T-helper 2 cell treated with Interferon-gamma antibody and Interleukin-4, amounts not matched to agents 100 ng/mL and 5 ng/mL, for 36 hours (primary cell): ENCODE measurements at regions not wholly inside any gene's neighbourhood (a gene's known extent, or its start where the extent isn't known, plus 50 kb on each side); places are given as distances from the start of the nearest gene placed in this dataset.

ENCODE experiments used
- intact Hi-C: fragments of 100-400 bp; cut with micrococcal nuclease; formaldehyde crosslinking; loops from one replicate; pipeline ENCODE4 v1.15.1; 2023

DNA sequence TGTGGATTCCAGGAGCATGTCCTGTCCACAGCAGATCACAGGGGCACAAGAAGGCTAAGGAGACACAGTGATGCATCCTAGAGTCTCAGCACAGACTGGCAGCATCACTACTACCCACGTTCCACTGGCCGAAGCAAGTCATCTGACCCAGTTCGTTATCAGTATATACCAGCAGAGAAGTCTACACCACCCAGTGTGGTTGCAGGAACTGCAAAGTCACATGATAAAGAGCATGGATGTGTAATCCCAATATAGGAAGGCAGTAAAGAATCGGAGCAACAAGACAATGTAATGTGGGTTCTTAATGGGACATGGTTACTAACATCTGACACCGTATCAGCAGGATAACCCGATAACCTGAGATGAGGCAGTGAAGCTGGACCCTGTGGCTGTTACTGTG, 246.6 kb downstream of the RRAGC start:
- intact Hi-C loops, result no loop called here

DNA sequence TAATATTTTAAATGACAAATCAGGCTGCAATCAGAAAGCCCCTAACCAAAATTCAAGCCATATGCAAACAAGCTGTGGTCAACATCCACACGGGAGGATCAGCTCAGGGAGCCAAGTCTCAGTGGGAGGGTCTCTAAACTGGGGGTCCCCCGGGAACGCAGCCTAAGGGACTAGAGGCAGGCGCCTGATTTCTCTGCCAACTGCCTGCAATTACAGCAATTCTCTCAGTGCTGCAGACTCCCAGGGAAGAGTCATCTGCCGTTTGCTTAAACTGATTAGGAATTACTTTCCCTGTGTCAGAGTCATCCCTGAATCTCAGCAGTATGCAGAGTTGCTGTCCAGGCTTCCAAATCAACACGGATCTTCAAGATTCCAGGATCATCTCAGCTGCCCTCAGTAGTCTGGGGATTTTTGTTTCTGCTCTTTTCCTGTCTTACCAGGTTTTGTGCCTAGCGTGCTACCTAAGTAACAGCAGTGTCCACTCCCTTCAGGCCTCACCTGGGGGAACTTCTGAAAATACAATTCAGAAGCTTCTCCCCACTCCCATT, 247.8 kb downstream of the RRAGC start:
- intact Hi-C loops, result no loop called here

DNA sequence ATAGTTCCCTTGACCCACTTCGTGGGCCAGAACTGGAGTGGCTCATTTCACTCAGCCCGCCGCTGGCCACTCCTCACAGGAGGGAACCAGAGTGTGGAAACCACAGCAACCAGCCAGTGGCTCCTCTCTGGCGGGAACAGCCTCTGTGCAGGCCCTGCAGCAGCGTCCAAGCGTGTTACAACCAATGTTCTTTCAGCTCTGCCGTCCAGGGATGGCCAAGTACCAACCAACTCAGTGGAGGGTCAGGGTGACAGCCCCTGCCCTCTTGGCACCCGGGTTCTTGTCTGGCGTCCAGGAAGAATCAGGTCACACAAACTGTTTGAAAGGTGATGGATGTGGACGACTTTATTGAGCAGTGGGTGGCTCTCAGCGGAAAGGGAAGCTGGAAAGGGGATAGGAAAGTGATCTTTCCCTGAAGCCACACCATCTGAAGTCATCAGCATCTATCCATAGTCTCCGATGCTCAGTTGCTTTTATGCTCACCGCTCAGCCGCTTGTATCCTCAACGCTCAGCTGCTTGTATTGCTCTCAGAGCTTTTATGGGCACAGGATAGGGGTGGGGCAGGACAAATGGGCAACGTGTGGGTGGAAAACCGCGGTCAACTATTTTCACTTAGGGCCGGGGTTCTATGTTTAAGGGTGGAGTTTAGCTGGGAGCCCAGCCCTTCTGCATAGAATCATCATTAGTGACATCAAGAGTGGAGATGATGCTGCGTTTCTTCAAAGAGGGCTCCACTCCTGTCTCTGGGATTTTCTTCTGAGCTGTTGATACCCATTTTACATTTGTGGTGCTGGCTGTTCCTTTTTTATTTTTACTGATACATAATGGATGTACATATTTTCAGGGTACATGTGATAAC, 250.2 kb downstream of the RRAGC start:
- intact Hi-C loops, result no loop called here

DNA sequence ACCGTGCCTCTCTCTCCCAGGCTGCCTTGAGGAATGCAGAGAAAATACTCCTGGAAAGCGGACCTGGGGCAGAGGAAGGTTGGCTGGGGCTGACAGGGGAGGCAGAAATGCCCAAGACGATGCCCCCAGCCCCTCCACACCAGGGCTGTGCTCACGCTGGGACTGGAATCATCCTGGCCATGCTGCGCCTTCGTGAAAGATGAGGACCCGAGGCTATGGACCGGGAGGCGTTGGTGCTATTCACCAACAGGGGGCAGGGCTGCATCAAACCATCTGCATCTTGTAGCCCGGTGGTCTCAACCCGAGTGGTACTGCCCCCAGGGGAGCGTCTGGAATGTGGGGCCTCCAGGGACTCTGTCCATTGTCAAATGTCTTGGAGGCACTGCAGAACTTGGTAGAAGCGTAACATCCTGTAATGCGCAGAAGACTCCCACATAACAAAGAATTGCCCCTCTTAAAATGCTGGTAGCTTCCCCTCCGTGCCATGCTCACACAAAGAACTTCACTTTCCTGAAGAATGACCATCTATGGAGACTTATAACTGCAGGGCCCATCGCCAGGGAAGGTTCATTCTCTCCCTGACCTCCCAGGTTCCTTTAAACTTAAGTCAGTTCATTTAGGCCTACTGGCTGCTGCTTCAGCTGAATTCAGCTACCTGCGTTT, 251.2 kb downstream of the RRAGC start:
- intact Hi-C loops, result no loop called here

DNA sequence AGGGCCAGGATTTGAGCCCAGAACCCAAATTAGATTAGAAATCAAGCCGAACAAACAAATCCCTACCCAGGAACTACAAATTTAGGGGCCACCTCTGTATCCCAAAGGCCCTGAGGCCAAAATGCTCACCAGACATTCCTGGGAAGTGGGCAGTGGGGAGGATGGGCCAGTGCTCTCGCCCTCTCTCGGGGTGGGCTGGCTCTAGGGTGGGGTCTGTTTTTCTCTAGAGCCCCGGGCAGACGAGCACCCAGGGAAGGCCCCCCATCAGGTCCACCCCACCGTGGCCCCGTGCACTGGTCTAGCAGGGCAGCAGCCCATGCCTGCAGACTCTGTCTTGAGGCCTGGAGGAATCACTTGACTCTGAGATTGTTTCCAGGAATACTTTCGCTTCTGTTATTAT, 252.0 kb downstream of the RRAGC start:
- intact Hi-C loops, result no loop called here

DNA sequence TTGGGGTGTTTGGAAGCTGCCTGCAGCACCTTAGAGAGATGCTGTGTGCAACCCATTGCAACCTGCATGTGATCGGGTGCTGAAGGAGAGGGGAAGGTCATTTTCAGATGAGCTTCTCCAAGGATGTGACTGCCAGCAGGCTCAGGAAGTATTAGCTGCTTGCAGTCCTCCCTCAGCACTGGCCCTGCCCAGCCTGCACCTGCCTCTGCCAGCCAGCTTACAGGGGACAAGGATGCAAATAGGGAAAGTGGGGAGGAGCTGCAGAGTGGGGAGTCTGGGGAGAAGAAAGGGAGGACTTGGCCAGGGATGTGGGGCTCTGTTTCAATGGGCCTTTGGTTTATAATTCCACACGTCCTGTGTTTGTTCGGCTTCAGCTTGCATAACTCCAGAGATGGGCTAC, 254.5 kb downstream of the RRAGC start:
- intact Hi-C loops, result no loop called here

DNA sequence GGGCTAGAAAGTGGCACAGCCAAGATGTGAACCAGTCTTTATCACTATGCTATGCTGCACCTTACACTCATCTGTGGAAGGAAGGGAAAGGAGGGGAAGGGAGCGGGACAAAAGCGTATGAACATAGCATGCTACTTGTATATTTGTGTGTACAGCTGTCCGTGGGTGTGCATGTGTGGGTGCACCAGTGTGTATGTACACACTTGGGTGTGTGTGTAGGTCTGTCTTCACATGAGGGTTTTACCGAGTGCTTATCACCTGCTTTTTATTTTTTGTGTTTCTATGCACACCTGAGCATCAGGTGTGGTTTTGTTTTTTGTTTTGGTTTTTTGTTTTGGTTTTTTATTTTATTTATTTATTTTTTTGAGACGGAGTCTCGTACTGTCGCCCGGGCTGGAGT, 255.7 kb downstream of the RRAGC start:
- intact Hi-C loops, result no loop called here

DNA sequence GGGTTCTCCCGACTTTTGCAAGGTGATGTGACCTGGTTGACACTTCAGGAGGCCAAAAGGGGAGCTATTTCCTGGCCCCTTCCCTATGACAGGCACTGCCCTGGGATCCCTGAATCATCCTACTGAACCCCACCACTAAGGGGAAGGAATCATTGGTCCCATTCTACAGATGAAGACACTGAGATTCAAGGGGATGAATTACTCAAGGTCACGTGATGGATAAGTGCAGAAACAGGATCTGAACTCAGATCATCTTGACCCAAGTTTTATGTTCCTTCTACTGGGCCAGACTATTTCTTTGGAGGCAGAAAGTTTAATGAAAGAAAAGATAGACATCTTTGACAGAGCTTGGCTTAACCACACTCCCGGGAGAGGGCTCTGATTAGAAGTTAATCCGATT, 258.7 kb downstream of the RRAGC start:
- intact Hi-C loops, result no loop called here

DNA sequence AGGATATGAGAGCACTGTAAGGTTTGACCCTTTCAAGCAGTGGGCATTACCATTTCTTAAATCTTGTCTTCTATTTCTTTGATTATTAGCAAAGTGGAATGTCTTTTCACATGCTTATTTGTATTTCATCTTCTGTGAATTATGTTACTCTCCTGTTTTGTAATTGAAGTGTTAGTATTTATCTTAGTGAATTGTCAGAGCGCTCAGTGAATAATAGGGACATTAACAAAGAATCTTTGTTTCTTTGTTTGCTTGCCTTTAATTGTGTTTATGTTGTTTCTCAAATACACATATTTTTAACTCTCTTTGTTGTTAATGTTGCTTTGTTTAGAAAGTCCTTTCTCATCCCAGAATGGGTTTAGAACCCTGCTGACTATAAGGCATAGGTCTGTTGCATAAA, 259.3 kb downstream of the RRAGC start:
- intact Hi-C loops, result no loop called here

DNA sequence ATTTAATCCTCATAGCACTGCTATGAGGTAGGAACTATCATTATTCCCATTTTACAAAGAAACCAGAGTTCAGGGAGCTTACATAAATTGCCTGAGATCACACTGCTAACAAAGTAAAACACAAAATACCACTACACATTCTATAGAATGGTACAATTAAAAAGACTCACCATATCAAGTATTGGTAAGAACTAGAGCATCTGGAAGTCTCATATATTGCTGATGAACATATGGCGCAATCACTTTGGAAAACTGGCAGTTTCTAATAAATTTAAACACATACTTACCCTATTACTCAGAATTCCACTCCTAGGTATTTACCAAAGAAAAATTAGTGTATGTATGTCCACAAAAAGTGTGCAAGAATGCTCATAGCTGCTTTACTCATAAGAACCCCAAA, 261.5 kb downstream of the RRAGC start:
- intact Hi-C loops, result no loop called here

DNA sequence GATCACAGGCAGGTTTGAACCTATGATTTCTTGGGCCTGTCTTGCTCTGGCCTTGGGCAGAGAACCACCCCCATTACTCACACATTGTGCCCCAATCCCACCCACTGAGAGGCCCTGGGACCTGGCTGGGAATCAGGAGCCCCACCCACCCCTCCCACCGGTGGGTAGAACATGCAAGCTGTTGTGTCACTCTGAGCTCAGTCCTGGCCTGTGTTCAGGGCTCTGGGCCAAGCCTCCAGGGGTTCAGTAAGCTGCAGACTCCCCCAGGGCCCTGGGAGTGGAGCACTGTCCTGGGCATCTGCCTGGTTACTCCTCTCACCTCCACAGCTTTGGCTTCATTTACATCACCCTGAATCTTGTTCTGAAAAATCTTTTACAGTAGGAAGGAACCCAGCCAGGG, 270.5 kb downstream of the RRAGC start:
- intact Hi-C loops, result loop anchor here (5.0 to 10.0 kb wide), 4 partner anchors 64 to 562 kb away; no protein-coding TSS in a partner anchor

DNA sequence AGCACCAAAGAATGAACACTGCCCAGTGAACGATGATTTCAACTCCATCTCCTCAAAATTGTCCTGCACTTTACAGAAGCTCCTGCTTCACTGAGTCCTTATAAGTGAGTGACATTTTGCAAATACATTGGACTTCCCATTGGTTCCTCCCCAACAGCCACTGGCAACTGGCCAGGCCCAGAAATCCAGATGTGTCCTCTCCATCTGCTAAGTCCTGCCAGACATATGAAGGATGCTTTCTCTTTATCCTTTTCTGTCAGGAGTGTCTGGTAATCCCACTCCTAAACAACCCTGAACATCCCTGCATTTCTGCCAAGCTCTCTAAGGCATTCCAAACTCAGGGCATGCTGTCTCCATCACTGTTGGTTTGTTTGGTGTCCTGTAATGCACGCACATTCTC, 271.8 kb downstream of the RRAGC start:
- intact Hi-C loops, result loop anchor here (5.0 to 10.0 kb wide), 4 partner anchors 63 to 560 kb away; no protein-coding TSS in a partner anchor

DNA sequence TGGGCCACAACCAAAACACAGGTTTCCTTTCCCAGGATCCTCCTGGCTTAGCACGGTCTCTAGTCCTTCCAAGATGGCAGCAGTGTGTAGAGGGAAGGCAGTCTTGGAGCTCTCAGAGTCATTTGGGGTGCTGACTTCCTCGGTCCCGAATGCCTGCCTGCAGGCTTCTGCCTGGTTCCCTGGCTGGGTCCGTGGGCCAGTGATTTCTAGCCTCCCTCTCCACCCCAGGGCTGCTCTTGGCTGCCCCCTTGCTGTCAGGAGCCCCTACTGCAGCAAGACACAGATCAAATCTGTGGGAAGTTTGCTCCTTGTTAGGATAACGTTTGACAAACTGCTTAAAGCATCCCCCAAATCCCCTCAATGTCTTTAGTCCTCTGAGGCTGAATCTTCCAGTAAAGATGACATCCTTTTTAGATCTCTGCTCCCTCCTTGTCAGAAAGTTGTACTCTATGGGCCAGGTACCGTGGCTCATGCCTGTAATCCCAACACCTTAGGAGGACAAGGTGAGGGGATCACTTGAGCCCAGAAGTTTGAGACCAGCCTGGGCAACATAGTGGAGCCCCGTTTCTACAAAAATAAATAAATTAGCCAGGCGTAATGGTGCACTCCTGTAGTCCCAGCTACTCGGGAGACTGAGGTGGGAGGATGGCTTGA, 272.5 kb downstream of the RRAGC start:
- intact Hi-C loops, result loop anchor here (5.0 to 10.0 kb wide), 4 partner anchors 62 to 560 kb away; no protein-coding TSS in a partner anchor

DNA sequence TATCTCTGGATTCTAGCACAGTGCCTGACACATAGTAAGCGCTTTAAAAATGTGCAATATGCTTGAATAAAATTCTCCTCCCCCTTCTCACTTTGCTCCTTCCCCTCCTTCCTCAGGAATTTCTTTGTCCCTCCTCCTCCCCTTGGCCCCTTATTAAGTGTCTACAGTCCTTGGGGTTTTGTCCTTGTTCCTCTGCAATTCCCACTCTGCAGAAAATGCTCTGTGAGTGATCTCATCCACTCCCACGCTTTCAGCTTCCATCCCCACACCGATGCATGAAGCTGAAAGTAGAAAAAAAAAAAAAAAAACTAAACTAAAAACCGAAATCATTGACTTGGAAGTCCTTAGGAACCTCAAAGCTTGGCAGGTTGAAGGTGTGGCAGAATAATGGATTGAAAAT, 273.6 kb downstream of the RRAGC start:
- intact Hi-C loops, result loop anchor here (5.0 to 10.0 kb wide), 4 partner anchors 61 to 559 kb away; no protein-coding TSS in a partner anchor

DNA sequence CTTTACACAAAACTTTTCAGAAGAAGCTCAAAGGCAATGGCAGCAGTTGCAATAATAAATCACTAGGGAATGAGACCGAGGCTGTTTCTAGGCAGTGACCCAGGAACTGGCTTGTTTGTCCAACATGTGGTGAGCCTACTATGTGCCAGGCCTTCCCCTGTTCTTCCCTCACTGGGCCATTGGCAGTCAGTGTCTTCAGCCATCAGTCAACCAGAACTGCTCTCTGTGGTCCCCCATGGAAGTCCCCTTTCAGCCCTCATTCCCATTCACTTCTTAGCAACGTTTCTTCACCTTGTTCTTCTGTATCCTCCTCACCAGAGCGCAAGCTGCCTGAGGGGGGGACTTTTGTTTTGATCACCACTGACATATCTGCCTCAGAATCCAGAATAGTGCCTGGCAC, 274.1 kb downstream of the RRAGC start:
- intact Hi-C loops, result loop anchor here (5.0 to 10.0 kb wide), 4 partner anchors 61 to 558 kb away; no protein-coding TSS in a partner anchor

DNA sequence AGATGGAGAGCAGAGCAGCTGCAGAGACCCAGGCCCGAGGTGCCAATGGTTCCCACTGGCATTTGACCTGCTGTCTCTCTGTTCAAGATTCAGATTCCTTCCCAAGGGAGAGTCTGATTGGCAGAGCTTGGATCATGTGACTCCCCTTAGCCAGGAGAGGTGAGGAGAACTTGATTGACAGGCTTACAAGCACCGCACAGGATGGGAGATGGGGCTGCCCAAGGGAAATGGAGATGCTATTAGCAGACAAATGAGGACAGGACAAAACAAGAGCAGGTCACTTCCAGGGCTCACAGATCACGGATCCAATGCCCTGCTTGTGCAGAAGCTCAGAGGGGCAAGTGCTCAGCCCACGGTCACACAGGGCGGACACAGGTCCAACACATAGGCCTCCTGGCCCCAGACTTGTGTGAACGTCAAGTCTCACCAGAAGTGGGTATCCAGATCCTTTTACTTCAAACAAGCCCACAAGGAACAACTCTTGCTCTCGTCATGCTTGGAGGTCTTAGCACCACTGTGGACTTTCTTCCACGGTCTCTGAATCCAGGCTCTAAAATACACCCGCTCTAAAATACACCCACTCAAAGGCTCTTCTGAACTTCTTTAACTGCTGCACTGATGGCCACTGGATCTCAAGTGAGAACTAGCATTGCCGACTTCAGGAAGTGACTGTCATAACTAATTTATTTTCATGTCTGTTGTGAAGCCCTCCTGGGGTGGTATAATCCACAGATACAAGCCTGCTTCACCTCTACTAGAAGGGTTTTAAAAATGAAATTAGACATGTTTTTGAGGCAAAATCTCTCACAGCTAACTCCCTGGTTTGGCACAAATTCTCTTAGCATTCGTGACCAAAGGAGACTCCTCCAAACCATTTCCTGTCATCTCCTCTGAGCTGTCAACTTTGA, 274.9 kb downstream of the RRAGC start:
- intact Hi-C loops, result loop anchor here (5.0 to 10.0 kb wide), 4 partner anchors 60 to 557 kb away; no protein-coding TSS in a partner anchor

DNA sequence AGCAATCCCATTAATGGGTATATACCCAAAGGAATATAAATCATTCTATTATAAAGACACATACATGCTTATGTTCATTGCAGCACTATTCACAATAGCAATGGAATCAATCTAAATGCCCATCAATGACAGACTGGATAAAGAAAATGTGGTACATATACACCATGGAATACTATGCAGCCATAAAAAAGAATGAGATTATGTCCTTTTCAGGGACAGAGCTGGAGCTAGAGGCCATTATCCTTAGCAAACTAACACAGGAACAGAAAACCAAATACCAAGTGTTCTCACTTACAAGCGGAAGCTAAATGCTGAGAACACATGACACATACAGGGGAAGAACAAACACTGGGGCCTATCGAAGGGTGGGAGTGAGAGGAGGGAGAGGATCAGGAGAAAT, 276.3 kb downstream of the RRAGC start:
- intact Hi-C loops, result loop anchor here (10.0 kb wide), 1 partner anchor 58 kb away; no protein-coding TSS in a partner anchor

DNA sequence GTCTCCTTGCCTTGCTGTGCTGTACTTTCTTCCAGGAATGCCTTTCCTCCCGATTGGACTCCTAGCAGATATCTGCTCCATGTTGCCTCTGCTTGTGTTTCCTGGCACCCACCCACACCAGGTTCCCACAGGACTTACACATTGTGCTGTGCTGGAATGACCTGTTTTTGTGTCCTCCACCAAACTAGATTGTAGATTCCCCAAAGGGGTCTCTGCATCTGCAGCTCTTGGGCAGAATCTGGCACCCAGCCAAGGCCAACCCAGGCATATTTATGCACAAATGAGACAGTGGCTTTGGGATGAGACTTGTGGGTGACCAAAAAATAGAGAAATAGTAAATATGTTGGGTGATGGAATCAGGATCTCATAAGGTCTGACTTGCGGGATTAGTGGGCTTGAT, 278.2 kb downstream of the RRAGC start:
- intact Hi-C loops, result loop anchor here (10.0 kb wide), 1 partner anchor 57 kb away; no protein-coding TSS in a partner anchor

DNA sequence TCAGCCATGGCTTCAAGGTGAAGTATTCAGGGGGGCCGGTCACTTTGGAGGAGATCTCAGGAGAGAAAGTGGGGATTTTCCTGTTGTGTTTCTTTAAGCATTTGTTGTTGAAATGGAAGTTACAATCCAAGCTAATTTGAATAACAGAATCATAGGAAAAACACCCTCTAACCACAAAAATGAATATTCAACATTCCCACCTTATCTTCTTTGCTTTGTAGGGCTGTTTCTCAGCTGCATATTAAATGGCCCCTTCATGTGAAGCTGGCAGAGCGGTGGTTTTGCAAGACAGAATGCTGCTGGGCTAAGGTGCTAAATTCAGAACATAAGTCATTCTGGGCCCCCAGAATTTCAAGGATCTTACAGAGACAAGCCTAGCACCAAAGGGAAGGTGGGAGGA, 279.0 kb downstream of the RRAGC start:
- intact Hi-C loops, result loop anchor here (10.0 kb wide), 1 partner anchor 56 kb away; no protein-coding TSS in a partner anchor

DNA sequence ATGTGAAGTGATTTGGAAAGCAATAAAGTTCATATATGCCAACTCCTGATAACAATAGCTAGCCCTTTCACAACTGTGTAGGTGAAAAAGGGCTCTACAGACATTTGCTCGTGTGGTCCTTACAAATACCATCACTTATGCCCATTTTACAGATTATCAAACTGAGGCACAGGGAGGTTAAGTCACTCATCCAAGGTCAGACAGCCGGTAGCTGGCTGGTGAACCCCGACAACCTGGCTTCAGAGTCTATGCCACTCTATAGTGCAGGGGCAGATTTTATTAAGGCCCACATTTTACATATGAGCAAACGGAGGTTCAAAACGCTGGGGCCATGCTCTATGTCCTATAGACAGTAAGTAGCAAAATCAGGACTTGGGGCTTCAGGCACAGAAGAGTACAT, 280.5 kb downstream of the RRAGC start:
- intact Hi-C loops, result no loop called here
